ENCODE measurements at regions not wholly inside any gene's neighbourhood (a gene's known extent, or its start where the extent isn't known, plus 50 kb on each side); places are given as distances from the start of the nearest gene placed in this dataset.
"Not testable (repeated sequence)": the region's sequence is repeated elsewhere in the genome, so short reads cannot be mapped to it uniquely, and the experiment has no call there.

- no peak for DNase-seq (ENCODE audit: low spot score)
Measured at GRCh38 chr7:114806590-114807162, 115.2 kb upstream of the MDFIC start.

GRCh38 chr7:114812570-114812969 lies 109.3 kb upstream of the MDFIC start:
- DNase-seq (ENCODE audit: low spot score) = no peak

- DNase-seq (ENCODE audit: low spot score) = no peak
Measured at GRCh38 chr7:114813624-114814023, 108.3 kb upstream of the MDFIC start.

- not testable (repeated sequence) for DNase-seq (ENCODE audit: low spot score)
Measured at GRCh38 chr7:114817036-114817435, 104.9 kb upstream of the MDFIC start.

GRCh38 chr7:114818501-114818900 lies 103.4 kb upstream of the MDFIC start:
- no peak for DNase-seq (ENCODE audit: low spot score)

- DNase-seq (ENCODE audit: low spot score) = no peak
Measured at GRCh38 chr7:114819616-114820362, 102.1 kb upstream of the MDFIC start.

- no peak for DNase-seq (ENCODE audit: low spot score)
Measured at GRCh38 chr7:114821030-114821900, 100.6 kb upstream of the MDFIC start.

- no peak for DNase-seq (ENCODE audit: low spot score)
Measured at GRCh38 chr7:114822131-114822530, 99.8 kb upstream of the MDFIC start.

- DNase-seq (ENCODE audit: low spot score) = no peak
Measured at GRCh38 chr7:114822844-114823243, 99.0 kb upstream of the MDFIC start.

- no peak for DNase-seq (ENCODE audit: low spot score)
Measured at GRCh38 chr7:114823290-114823689, 98.6 kb upstream of the MDFIC start.

- no peak for DNase-seq (ENCODE audit: low spot score)
Measured at GRCh38 chr7:114825423-114825951, 96.4 kb upstream of the MDFIC start.

GRCh38 chr7:114830952-114831351 lies 90.9 kb upstream of the MDFIC start:
- DNase-seq (ENCODE audit: low spot score) = no peak

GRCh38 chr7:114832906-114833595 lies 88.8 kb upstream of the MDFIC start:
- no peak for DNase-seq (ENCODE audit: low spot score)

GRCh38 chr7:114835303-114835702 lies 86.6 kb upstream of the MDFIC start:
- DNase-seq (ENCODE audit: low spot score) = no peak

GRCh38 chr7:114835861-114836260 lies 86.0 kb upstream of the MDFIC start:
- no peak for DNase-seq (ENCODE audit: low spot score)

- no peak for DNase-seq (ENCODE audit: low spot score)
Measured at GRCh38 chr7:114842551-114843065, 79.3 kb upstream of the MDFIC start.

- DNase-seq (ENCODE audit: low spot score) = no peak
Measured at GRCh38 chr7:114843102-114843501, 78.8 kb upstream of the MDFIC start.

- DNase-seq (ENCODE audit: low spot score) = no peak
Measured at GRCh38 chr7:114851406-114852061, 70.4 kb upstream of the MDFIC start.

- no peak for DNase-seq (ENCODE audit: low spot score)
Measured at GRCh38 chr7:114852293-114852692, 69.6 kb upstream of the MDFIC start.

- DNase-seq (ENCODE audit: low spot score) = no peak
Measured at GRCh38 chr7:114853189-114853588, 68.7 kb upstream of the MDFIC start.

- DNase-seq (ENCODE audit: low spot score) = no peak
Measured at GRCh38 chr7:114854369-114854768, 67.5 kb upstream of the MDFIC start.

Data from ureter (tissue), 1 donor.